SK-N-MC (cell line): ENCODE measurements at regions not wholly inside any gene's neighbourhood (a gene's known extent, or its start where the extent isn't known, plus 50 kb on each side); places are given as distances from the start of the nearest gene placed in this dataset.
"Not testable (repeated sequence)": the region's sequence is repeated elsewhere in the genome, so short reads cannot be mapped to it uniquely, and the experiment has no call there.

ENCODE experiments used
- EZH2 ChIP-seq: fragments of 200-600 bp; sonication (generic); IDR thresholded peaks from one replicate; pipeline ENCODE4 v1.6.1; 2017; ENCODE audit warnings: antibody characterized with exemption
- POLR2AphosphoS5 ChIP-seq: IDR thresholded peaks from 2 replicates; pipeline ENCODE4 v1.6.1; 2012; ENCODE audit warnings: mild to moderate bottlenecking, low read depth, low read length, borderline replicate concordance

DNA sequence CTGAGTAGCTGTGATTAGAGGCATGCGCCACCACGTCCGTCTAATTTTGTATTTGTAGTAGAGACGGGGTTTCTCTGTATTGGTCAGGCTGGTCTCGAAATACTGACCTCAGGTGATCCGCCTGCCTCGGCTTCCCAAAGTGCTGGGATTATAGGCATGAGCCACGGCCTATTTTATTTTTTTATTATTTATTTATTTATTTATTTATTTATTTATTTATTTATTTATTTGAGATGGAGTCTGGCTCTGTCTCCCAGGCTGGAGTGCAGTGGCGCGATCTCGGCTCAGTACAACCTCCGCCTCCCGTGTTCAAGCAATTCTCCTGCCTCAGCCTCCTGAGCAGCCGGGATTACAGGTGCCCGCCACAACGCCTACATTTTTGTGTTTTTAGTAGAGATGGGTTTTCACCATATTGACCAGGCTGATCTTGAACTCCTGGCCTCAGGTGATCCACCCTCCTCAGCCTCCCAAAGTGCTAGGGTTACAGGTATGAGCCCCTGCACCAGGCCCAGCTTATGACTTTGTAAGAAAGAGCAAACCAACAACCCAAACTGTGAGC is 56.3 kb upstream of the TIAM2 start:
- TF ChIP-seq POLR2AphosphoS5, EZH2: not testable (repeated sequence)
